Lower lobe of right lung (tissue), 2 donors: ENCODE measurements at regions not wholly inside any gene's neighbourhood (a gene's known extent, or its start where the extent isn't known, plus 50 kb on each side); places are given as distances from the start of the nearest gene placed in this dataset.
"Not testable (repeated sequence)": the region's sequence is repeated elsewhere in the genome, so short reads cannot be mapped to it uniquely, and the experiment has no call there.

Experiments
- ATAC-seq, 2 donors: fragments of 200-7000 bp; cut with Tn5 transposase; one replicate each; pipeline ENCODE4 v1.9.1; 2020 to 2022; ENCODE audit warnings: mild to moderate bottlenecking in 2 of 2, moderate library complexity in 2 of 2
- DNase-seq: peaks from one replicate; pipeline ENCODE4 v3.0.0-alpha.2; 2020
- H3K27ac ChIP-seq: fragments of 200-600 bp; one replicate; pipeline ENCODE4 v1.8.0; 2022
- H3K27me3 ChIP-seq: fragments of 200-600 bp; one replicate; pipeline ENCODE4 v1.8.0; 2022; ENCODE audit warnings: low read depth
- H3K36me3 ChIP-seq: fragments of 200-600 bp; one replicate; pipeline ENCODE4 v1.8.0; 2022; ENCODE audit warnings: mild to moderate bottlenecking
- H3K4me1 ChIP-seq: fragments of 200-600 bp; one replicate; pipeline ENCODE4 v1.8.0; 2022
- H3K4me3 ChIP-seq: fragments of 200-600 bp; one replicate; pipeline ENCODE4 v1.8.0; 2022; ENCODE audit warnings: mild to moderate bottlenecking
- H3K9me3 ChIP-seq: fragments of 200-600 bp; one replicate; pipeline ENCODE4 v1.8.0; 2022
- intact Hi-C: fragments of 100-400 bp; cut with DNase I; formaldehyde crosslinking; loops from one replicate; pipeline ENCODE4 v1.11.0; 2022
- TF ChIP-seq, protein P1 (sequence below): fragments of 200-600 bp; IDR thresholded peaks from one replicate; pipeline ENCODE4 v1.8.0; 2022; ENCODE audit warnings: antibody characterized with exemption, mild to moderate bottlenecking
- donor health status: DM: no; HTN: yes; CAD: no; lungs with severe emphysema.

DNA sequence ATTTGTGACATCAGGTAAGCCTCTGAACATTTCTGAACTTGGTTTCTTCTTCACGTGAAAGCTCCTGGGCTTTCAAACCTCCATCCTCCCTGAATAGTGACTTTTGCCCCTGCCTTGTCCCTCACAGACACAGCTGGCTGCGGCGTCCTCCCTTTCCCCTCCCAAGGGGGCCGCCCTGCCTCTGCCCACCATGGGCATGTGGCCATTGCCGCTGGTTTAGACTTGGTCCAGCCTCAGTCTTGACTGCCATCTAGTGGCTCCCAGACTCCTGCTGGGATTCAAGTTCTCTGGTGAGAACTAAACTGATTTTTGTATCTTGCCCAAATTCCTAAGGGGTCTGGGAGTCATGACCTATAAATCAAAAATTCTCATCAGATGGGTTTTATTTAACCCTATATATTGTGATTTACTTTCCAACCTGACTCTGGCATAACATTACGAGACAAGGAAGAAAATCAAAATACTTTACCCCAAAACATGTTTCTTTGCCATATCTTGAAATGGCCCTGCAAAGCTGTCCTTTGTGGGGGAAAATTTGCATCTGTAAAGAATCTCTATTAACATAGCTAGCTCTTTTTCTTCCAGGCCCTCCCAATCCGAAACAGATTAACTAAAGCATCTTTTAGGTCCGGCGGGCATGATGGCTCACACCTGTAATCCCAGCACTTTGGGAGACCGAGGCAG is 73.9 kb upstream of the SEC14L1 start:
- intact Hi-C loops, H3K4me3 ChIP-seq, H3K27ac ChIP-seq, DNase-seq, H3K9me3 ChIP-seq, H3K36me3 ChIP-seq, H3K4me1 ChIP-seq: not testable (repeated sequence)
- ATAC-seq, result peak; percentile 69
- TF ChIP-seq, protein P1, sequence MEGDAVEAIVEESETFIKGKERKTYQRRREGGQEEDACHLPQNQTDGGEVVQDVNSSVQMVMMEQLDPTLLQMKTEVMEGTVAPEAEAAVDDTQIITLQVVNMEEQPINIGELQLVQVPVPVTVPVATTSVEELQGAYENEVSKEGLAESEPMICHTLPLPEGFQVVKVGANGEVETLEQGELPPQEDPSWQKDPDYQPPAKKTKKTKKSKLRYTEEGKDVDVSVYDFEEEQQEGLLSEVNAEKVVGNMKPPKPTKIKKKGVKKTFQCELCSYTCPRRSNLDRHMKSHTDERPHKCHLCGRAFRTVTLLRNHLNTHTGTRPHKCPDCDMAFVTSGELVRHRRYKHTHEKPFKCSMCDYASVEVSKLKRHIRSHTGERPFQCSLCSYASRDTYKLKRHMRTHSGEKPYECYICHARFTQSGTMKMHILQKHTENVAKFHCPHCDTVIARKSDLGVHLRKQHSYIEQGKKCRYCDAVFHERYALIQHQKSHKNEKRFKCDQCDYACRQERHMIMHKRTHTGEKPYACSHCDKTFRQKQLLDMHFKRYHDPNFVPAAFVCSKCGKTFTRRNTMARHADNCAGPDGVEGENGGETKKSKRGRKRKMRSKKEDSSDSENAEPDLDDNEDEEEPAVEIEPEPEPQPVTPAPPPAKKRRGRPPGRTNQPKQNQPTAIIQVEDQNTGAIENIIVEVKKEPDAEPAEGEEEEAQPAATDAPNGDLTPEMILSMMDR, result peak; percentile 81
- H3K27me3 ChIP-seq, result peaks cover 13% of the 10 kb centered on the region

DNA sequence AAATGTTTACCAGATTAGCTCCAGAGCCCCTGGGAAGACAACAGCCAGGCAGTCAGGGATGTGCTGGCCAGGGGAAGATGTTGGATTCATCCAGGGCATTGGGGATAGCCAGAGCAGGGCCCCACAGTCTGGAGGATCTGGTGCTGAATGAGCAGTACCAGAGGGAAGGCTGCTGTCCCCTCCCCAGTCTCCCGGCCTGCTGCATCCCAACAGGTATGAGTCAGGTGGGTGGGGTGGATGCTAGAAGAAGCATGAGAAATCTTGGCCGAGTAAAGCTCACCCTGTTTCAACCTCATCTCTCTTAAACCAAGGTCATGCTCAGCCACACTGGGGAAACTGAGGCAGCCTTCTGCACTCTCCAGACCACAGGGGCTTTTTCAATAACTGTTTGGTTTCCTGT is 71.9 kb upstream of the SEC14L1 start:
- TF ChIP-seq, protein P1, result no peak
- Histone ChIP-seq H3K27me3 (peaks cover 24% of the 10 kb centered on the region), H3K36me3 (no peaks in the 10 kb centered on the region), H3K4me1 (no peaks in the 10 kb centered on the region), H3K9me3 (no peaks in the 10 kb centered on the region), H3K4me3 (no peak overlapping the region), H3K27ac (no peak overlapping the region)
- intact Hi-C loops, result no loop called here
- ATAC-seq (no peak), DNase-seq (no peak)

DNA sequence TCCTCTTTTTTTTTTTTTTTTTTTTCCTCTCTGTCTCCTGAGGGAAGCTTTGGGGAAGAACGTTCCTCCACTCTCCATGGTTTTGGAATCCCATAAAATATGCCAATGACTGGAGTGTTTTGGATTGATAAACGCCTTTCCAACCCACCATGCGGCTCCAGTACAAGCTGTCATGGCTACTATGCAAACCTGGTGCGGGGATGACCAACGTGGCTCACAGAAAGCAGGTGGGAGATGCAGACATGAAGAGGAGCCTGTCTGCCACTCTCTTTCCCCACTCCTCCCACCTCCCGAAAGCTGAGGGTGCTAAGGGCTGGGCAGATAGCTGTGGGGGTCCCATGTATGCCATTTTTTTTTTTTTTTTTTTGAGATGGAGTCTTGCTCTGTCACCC is 69.9 kb upstream of the SEC14L1 start:
- DNase-seq (no peak), ATAC-seq (no peak)
- Histone ChIP-seq H3K4me3 (no peak overlapping the region), H3K27me3 (peaks cover 29% of the 10 kb centered on the region), H3K36me3 (no peaks in the 10 kb centered on the region), H3K27ac (no peak overlapping the region), H3K4me1 (no peaks in the 10 kb centered on the region), H3K9me3 (no peaks in the 10 kb centered on the region)
- intact Hi-C loops, result no loop called here
- TF ChIP-seq, protein P1, result no peak

DNA sequence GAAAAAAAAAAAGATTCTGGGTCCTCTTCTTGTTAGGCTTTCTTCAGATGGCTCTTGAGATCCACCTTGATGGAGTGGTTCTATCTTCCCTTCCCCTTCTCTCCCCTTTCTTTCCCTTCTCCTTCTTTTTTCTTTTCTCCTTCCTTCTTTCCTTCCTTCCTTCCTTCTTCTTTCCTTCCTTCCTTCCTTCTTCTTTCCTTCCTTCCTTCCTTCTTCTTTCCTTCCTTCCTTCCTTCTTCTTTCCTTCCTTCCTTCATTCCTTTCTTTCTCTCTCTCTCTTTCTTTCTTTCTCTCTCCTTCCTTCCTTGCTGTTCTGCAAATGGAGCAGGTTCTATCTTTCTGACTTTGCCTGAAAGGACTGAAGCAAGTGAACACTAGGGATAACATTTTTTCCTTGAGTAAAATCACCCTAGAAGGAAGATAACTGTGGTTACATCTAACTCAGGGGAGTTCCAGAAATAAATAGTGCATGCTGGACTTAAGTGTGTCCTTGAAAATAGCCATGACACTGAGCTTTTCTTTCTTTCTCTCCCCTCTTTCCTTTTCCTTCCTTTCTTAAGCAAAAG is 68.8 kb upstream of the SEC14L1 start:
- Histone ChIP-seq H3K4me1 (peaks cover 7% of the 10 kb centered on the region), H3K27ac (no peak overlapping the region), H3K27me3 (peaks cover 34% of the 10 kb centered on the region), H3K4me3 (no peak overlapping the region), H3K9me3 (no peaks in the 10 kb centered on the region), H3K36me3 (no peaks in the 10 kb centered on the region)
- intact Hi-C loops, result no loop called here
- TF ChIP-seq, protein P1, result no peak
- no peak for DNase-seq
- no peak for ATAC-seq

DNA sequence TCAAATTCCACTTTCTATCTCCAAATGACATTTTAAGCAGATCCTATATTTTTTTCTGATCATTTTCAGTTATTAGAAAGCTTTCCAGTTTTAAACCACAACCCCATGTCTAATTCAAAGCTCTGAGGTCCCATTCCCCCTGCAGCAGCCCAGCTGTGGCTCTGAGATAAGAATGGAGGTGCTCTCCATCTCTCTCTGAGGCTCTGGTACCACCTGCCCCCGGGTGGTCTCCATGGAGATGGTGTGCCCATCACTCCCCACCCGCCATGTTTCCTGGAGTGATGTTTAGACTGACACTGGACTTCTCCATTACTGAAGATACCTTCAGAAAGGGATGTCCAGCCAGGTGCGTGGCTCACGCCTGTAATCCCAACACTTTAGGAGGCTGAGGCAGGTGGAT is 68.1 kb upstream of the SEC14L1 start:
- TF ChIP-seq, protein P1, result no peak
- peaks cover 7% of the 10 kb centered on the region for H3K4me1 ChIP-seq
- H3K4me3 ChIP-seq, result no peak overlapping the region
- DNase-seq, result no peak
- no peak overlapping the region for H3K27ac ChIP-seq
- no peak for ATAC-seq
- peaks cover 40% of the 10 kb centered on the region for H3K27me3 ChIP-seq
- intact Hi-C loops, result no loop called here
- H3K36me3 ChIP-seq, result no peaks in the 10 kb centered on the region
- no peaks in the 10 kb centered on the region for H3K9me3 ChIP-seq
